MCF 10A (cell line): ENCODE measurements at regions not wholly inside any gene's neighbourhood (a gene's known extent, or its start where the extent isn't known, plus 50 kb on each side); places are given as distances from the start of the nearest gene placed in this dataset.

Experiments used
- BruUV-seq: library from RNA; stranded (reverse); fragments of 400-500 nt; replicated peaks from 2 replicates; lab custom pipeline; 2021; lab: Mats Ljungman, UMichigan
- CTCF ChIA-PET: fragments of 300-600 bp; sonication (Branson Sonifier 250); formaldehyde crosslinking; extraction: SDS; loops from one replicate; lab custom pipeline; 2021; ENCODE audit warnings: antibody characterized with exemption, inconsistent platforms; lab: Yijun Ruan, JAX
- POLR2A ChIA-PET: fragments of 300-600, 350-650 bp; sonication (Branson Sonifier 250); formaldehyde crosslinking; extraction: SDS; loops from one replicate; lab custom pipeline; 2020; ENCODE audit warnings: antibody characterized with exemption, inconsistent platforms; lab: Yijun Ruan, JAX
- DNase-seq: peaks from one replicate; pipeline ENCODE4 v3.0.0-alpha.2; 2018; ENCODE audit not compliant: unreplicated experiment
- H3K27ac Mint-ChIP-seq: one replicate; pipeline ENCODE4 v1.8.0; 2022; ENCODE audit warnings: mild to moderate bottlenecking, low read depth, mixed read lengths; ENCODE audit not compliant: unreplicated experiment
- H3K27me3 Mint-ChIP-seq: one replicate; pipeline ENCODE4 v1.8.0; 2022; ENCODE audit warnings: mixed read lengths; ENCODE audit not compliant: insufficient read depth, unreplicated experiment
- H3K36me3 Mint-ChIP-seq: one replicate; pipeline ENCODE4 v1.8.0; 2022; ENCODE audit warnings: mild to moderate bottlenecking, moderate library complexity, mixed read lengths; ENCODE audit not compliant: insufficient read depth, unreplicated experiment
- H3K4me1 Mint-ChIP-seq: one replicate; pipeline ENCODE4 v1.8.0; 2022; ENCODE audit warnings: mixed read lengths; ENCODE audit not compliant: insufficient read depth, unreplicated experiment
- H3K4me3 Mint-ChIP-seq: one replicate; pipeline ENCODE4 v1.8.0; 2022; ENCODE audit warnings: mild to moderate bottlenecking, moderate library complexity, mixed read lengths; ENCODE audit not compliant: unreplicated experiment
- H3K9me3 Mint-ChIP-seq: one replicate; pipeline ENCODE4 v1.8.0; 2022; ENCODE audit warnings: mixed read lengths; ENCODE audit not compliant: unreplicated experiment
- intact Hi-C: fragments of 100-400 bp; cut with micrococcal nuclease; formaldehyde crosslinking; loops from 2 replicates; pipeline ENCODE4 v1.14.1; 2022
- TF ChIP-seq, protein P1 (sequence below): fragments of 200-600 bp; IDR thresholded peaks from one replicate; pipeline ENCODE4 v1.8.0; 2022; ENCODE audit warnings: antibody characterized with exemption, mild to moderate bottlenecking; ENCODE audit not compliant: unreplicated experiment

DNA sequence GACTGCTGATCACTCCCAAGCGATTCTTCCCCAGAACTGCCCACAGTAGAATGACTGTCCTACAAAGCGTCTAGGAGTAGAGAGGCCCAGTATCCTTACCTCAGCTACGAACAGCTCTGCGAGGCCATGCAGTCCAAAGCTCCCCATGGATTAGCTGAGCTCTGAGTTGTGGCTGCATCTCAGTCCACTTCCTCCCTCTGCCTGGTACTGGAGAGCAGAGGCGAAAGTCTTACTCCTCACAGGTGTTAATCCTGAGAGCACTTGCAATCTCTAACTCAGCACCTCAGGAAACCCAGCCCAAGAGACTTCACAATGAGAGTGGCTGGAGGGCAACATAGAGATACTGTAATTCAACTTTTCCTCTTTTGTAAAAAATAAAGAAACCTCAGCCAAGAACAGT is 493.1 kb downstream of the BCAT1 start:
- TF ChIP-seq, protein P1, sequence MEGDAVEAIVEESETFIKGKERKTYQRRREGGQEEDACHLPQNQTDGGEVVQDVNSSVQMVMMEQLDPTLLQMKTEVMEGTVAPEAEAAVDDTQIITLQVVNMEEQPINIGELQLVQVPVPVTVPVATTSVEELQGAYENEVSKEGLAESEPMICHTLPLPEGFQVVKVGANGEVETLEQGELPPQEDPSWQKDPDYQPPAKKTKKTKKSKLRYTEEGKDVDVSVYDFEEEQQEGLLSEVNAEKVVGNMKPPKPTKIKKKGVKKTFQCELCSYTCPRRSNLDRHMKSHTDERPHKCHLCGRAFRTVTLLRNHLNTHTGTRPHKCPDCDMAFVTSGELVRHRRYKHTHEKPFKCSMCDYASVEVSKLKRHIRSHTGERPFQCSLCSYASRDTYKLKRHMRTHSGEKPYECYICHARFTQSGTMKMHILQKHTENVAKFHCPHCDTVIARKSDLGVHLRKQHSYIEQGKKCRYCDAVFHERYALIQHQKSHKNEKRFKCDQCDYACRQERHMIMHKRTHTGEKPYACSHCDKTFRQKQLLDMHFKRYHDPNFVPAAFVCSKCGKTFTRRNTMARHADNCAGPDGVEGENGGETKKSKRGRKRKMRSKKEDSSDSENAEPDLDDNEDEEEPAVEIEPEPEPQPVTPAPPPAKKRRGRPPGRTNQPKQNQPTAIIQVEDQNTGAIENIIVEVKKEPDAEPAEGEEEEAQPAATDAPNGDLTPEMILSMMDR = no peak
- no peaks in the 10 kb centered on the region for H3K9me3 Mint-ChIP-seq
- intact Hi-C loops = no loop called here
- no peak overlapping the region for H3K4me3 Mint-ChIP-seq
- DNase-seq = no peak
- no peaks in the 10 kb centered on the region for H3K36me3 Mint-ChIP-seq
- BruUV-seq = no TSS peak
- ChIA-PET POLR2A (no interaction called here), CTCF (interaction anchor here (0.7 kb wide), 1 partner anchor 35 kb away, joined by 3 read pairs; no protein-coding TSS in a partner anchor)
- no peaks in the 10 kb centered on the region for H3K27me3 Mint-ChIP-seq
- H3K4me1 Mint-ChIP-seq = no peaks in the 10 kb centered on the region
- no peak overlapping the region for H3K27ac Mint-ChIP-seq

DNA sequence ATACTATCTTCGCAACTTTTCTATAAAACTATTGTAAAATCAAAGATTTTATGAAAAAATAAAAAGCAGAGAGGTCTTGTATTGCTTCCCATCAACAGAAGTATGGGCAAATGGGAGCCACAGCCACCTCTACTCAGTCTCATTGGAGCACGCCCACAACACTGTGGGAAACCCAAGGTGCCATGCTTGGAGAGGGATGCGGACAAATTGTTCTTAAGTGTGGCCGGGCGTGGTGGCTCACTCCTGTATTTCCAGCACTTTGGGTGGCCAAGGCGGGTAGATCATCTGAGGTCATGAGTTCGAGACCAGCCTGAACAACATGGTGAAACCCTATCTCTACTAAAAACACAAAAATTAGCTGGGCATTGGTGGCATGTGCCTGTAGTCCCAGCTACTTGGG is 498.2 kb upstream of the SOX5 start:
- POLR2A ChIA-PET = no interaction called here
- Mint-ChIP-seq H3K4me3 (no peak overlapping the region), H3K27ac (no peak overlapping the region), H3K27me3 (no peaks in the 10 kb centered on the region), H3K36me3 (no peaks in the 10 kb centered on the region), H3K4me1 (no peaks in the 10 kb centered on the region), H3K9me3 (no peaks in the 10 kb centered on the region)
- TF ChIP-seq, protein P1 = no peak
- DNase-seq = no peak
- CTCF ChIA-PET = interaction anchor here (0.6 to 1.2 kb wide), 3 partner anchors 30 to 280 kb away, joined by 3 read pairs; no protein-coding TSS in a partner anchor
- BruUV-seq = no TSS peak
- intact Hi-C loops = no loop called here

DNA sequence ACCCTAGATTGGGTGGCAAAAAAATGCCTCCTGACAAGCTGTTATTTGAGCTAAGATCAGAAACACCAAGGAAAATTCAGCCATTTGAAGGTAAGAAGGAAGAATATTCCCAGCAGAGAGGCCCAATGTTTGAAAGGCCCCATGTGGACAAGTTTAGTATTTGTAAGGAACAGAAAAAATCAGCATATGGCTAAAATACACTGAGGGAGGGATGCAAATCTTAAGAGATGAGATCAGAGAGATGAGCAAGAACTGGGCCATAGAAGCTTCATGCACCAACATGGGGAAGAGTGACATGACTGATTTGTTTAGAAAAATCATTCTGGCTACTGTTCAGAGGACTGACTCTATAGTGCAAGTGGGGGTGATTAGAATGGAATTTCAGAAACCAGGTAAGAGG is 496.8 kb upstream of the SOX5 start:
- DNase-seq = no peak
- Mint-ChIP-seq H3K4me1 (no peaks in the 10 kb centered on the region), H3K9me3 (no peaks in the 10 kb centered on the region), H3K27me3 (no peaks in the 10 kb centered on the region), H3K36me3 (no peaks in the 10 kb centered on the region), H3K27ac (no peak overlapping the region), H3K4me3 (no peak overlapping the region)
- intact Hi-C loops = no loop called here
- BruUV-seq = no TSS peak
- CTCF ChIA-PET = no interaction called here
- POLR2A ChIA-PET = no interaction called here
- TF ChIP-seq, protein P1 = no peak

- H3K27ac Mint-ChIP-seq = no peak overlapping the region
- no peak overlapping the region for H3K4me3 Mint-ChIP-seq
- no peaks in the 10 kb centered on the region for H3K4me1 Mint-ChIP-seq
- TF ChIP-seq, protein P1 = no peak
- ChIA-PET CTCF (interaction anchor here (0.5 kb wide), 1 partner anchor 1472 kb away, joined by 3 read pairs; no protein-coding TSS in a partner anchor), POLR2A (interaction anchor here (0.7 kb wide), 2 partner anchors 12 to 85 kb away, joined by 3 read pairs; no protein-coding TSS in a partner anchor)
- intact Hi-C loops = no loop called here
- H3K9me3 Mint-ChIP-seq = no peaks in the 10 kb centered on the region
- no peaks in the 10 kb centered on the region for H3K36me3 Mint-ChIP-seq
- H3K27me3 Mint-ChIP-seq = no peaks in the 10 kb centered on the region
- no TSS peak for BruUV-seq
- no peak for DNase-seq
These were observed 495.2 kb upstream of the SOX5 start for GRCh38 chr12:24444634-24445033.
